PFSK-1 (cell line): ENCODE measurements at regions not wholly inside any gene's neighbourhood (a gene's known extent, or its start where the extent isn't known, plus 50 kb on each side); places are given as distances from the start of the nearest gene placed in this dataset.

ENCODE experiments used
- FOXP2 ChIP-seq: optimal IDR thresholded peaks from 2 replicates; pipeline ENCODE3; 2011; ENCODE audit warnings: borderline replicate concordance, control low read depth, inconsistent platforms; ENCODE audit not compliant: insufficient read depth; ENCODE audit errors: extremely low read length, extremely low read depth
- POLR2AphosphoS5 ChIP-seq: IDR thresholded peaks from 2 replicates; pipeline ENCODE4 v1.6.1; 2012; ENCODE audit warnings: low read depth, mild to moderate bottlenecking, control low read depth, low read length, moderate library complexity
- REST ChIP-seq, 2 experiments: IDR thresholded peaks; 2 replicates each; pipeline versions ENCODE4 v1.6.1 to v1.8.0; 2011 to 2012; ENCODE audit warnings: low read depth in 2 of 2, low read length in 2 of 2, control low read depth in 1 of 2, inconsistent platforms in 1 of 2, mild to moderate bottlenecking in 1 of 2, moderate library complexity in 1 of 2; ENCODE audit not compliant: insufficient read depth in 1 of 2
- SIN3A ChIP-seq: IDR thresholded peaks from 2 replicates; pipeline ENCODE4 v1.6.1; 2012; ENCODE audit warnings: mild to moderate bottlenecking, low read length, moderate library complexity, borderline replicate concordance; ENCODE audit not compliant: insufficient read depth
- TAF1 ChIP-seq: IDR thresholded peaks from 2 replicates; pipeline ENCODE4 v1.6.1; 2012; ENCODE audit warnings: low read length, control low read depth, borderline replicate concordance; ENCODE audit not compliant: insufficient read depth

GRCh38 chr10:121290674-121291073 lies 307.6 kb downstream of the FGFR2 start:
- TF ChIP-seq TAF1 (no peak), REST (IDR thresholded peaks at IDR 0.05; ENCODE audit: insufficient read depth in 1 of 2, low read depth in 2 of 2, low read length in 2 of 2) (no peak), FOXP2 (no peak), POLR2AphosphoS5 (no peak), SIN3A (no peak)

GRCh38 chr10:121291376-121291775 lies 306.9 kb downstream of the FGFR2 start:
- TF ChIP-seq FOXP2 (no peak), TAF1 (no peak), POLR2AphosphoS5 (no peak), REST (IDR thresholded peaks at IDR 0.05; ENCODE audit: insufficient read depth in 1 of 2, low read depth in 2 of 2, low read length in 2 of 2) (no peak), SIN3A (no peak)

GRCh38 chr10:121291823-121292222 lies 306.4 kb downstream of the FGFR2 start:
- TF ChIP-seq FOXP2 (no peak), POLR2AphosphoS5 (no peak), SIN3A (no peak)

GRCh38 chr10:121292321-121292720 lies 305.9 kb downstream of the FGFR2 start:
- no peak for TF ChIP-seq REST (IDR thresholded peaks at IDR 0.05; ENCODE audit: insufficient read depth in 1 of 2, low read depth in 2 of 2, low read length in 2 of 2)
- no peak for TF ChIP-seq SIN3A
- no peak for TF ChIP-seq TAF1
- TF ChIP-seq FOXP2, result no peak
- no peak for TF ChIP-seq POLR2AphosphoS5

- TF ChIP-seq SIN3A (no peak), REST (IDR thresholded peaks at IDR 0.05; ENCODE audit: insufficient read depth in 1 of 2, low read depth in 2 of 2, low read length in 2 of 2) (no peak), TAF1 (no peak), FOXP2 (no peak), POLR2AphosphoS5 (no peak)
Measured at GRCh38 chr10:121293110-121293509, 305.1 kb downstream of the FGFR2 start.
